ENCODE measurements at regions not wholly inside any gene's neighbourhood (a gene's known extent, or its start where the extent isn't known, plus 50 kb on each side); places are given as distances from the start of the nearest gene placed in this dataset.
"Not testable (repeated sequence)": the region's sequence is repeated elsewhere in the genome, so short reads cannot be mapped to it uniquely, and the experiment has no call there.

- H3K36me3 Mint-ChIP-seq (ENCODE audit: low read depth), result no peaks in the 10 kb centered on the region
- H3K4me3 Mint-ChIP-seq, result no peak overlapping the region
- no peaks in the 10 kb centered on the region for H3K9me3 Mint-ChIP-seq
- H3K27ac Mint-ChIP-seq, result no peak overlapping the region
- POLR2A ChIA-PET, result no interaction called here
- CTCF ChIA-PET, result interaction anchor here (1.2 kb wide), 1 partner anchor 24 kb away, joined by 3 read pairs; no protein-coding TSS in a partner anchor
- DNase-seq, result no peak
- H3K27me3 Mint-ChIP-seq, result peaks cover 8% of the 10 kb centered on the region
- no peaks in the 10 kb centered on the region for H3K4me1 Mint-ChIP-seq
These were observed 151.2 kb downstream of the UNC5CL start for GRCh38 chr6:40887792-40888340.

GRCh38 chr6:40887079-40887791 is 151.8 kb downstream of the UNC5CL start:
- no peak overlapping the region for H3K27ac Mint-ChIP-seq
- H3K4me1 Mint-ChIP-seq, result no peaks in the 10 kb centered on the region
- no peaks in the 10 kb centered on the region for H3K36me3 Mint-ChIP-seq (ENCODE audit: low read depth)
- no peak overlapping the region for H3K4me3 Mint-ChIP-seq
- H3K27me3 Mint-ChIP-seq, result peaks cover 8% of the 10 kb centered on the region
- DNase-seq, result no peak
- ChIA-PET POLR2A (no interaction called here), CTCF (interaction anchor here (1.3 kb wide), 1 partner anchor 360 kb away, joined by 3 read pairs; no protein-coding TSS in a partner anchor)
- H3K9me3 Mint-ChIP-seq, result no peaks in the 10 kb centered on the region

GRCh38 chr6:40885139-40885774 is 153.8 kb downstream of the UNC5CL start:
- Mint-ChIP-seq H3K4me3 (no peak overlapping the region), H3K4me1 (peaks cover 4% of the 10 kb centered on the region), H3K36me3 (ENCODE audit: low read depth) (no peaks in the 10 kb centered on the region), H3K27ac (no peak overlapping the region), H3K27me3 (peaks cover 11% of the 10 kb centered on the region), H3K9me3 (no peaks in the 10 kb centered on the region)
- ChIA-PET POLR2A (no interaction called here), CTCF (no interaction called here)
- no peak for DNase-seq

GRCh38 chr6:40882323-40882997 is 156.6 kb downstream of the UNC5CL start:
- Mint-ChIP-seq H3K27me3 (peaks cover 14% of the 10 kb centered on the region), H3K27ac (no peak overlapping the region), H3K36me3 (ENCODE audit: low read depth) (peaks cover 2% of the 10 kb centered on the region), H3K9me3 (peaks cover 4% of the 10 kb centered on the region), H3K4me1 (peaks cover 8% of the 10 kb centered on the region), H3K4me3 (no peak overlapping the region)
- no peak for DNase-seq
- ChIA-PET POLR2A (no interaction called here), CTCF (no interaction called here)

GRCh38 chr6:40881501-40881900 is 157.5 kb downstream of the UNC5CL start:
- peaks cover 2% of the 10 kb centered on the region for H3K36me3 Mint-ChIP-seq (ENCODE audit: low read depth)
- no peak overlapping the region for H3K27ac Mint-ChIP-seq
- CTCF ChIA-PET, result interaction anchor here (0.9 kb wide), 1 partner anchor 13 kb away, joined by 3 read pairs; no protein-coding TSS in a partner anchor
- H3K4me1 Mint-ChIP-seq, result peaks cover 8% of the 10 kb centered on the region
- H3K4me3 Mint-ChIP-seq, result no peak overlapping the region
- peaks cover 14% of the 10 kb centered on the region for H3K27me3 Mint-ChIP-seq
- POLR2A ChIA-PET, result no interaction called here
- peak; percentile 8 for DNase-seq
- peaks cover 4% of the 10 kb centered on the region for H3K9me3 Mint-ChIP-seq

GRCh38 chr6:40880906-40881305 is 158.1 kb downstream of the UNC5CL start:
- H3K9me3 Mint-ChIP-seq, result peaks cover 4% of the 10 kb centered on the region
- H3K27me3 Mint-ChIP-seq, result peaks cover 11% of the 10 kb centered on the region
- no peak overlapping the region for H3K27ac Mint-ChIP-seq
- ChIA-PET POLR2A (no interaction called here), CTCF (interaction anchor here (0.9 kb wide), 1 partner anchor 12 kb away, joined by 3 read pairs; no protein-coding TSS in a partner anchor)
- DNase-seq, result no peak
- peaks cover 2% of the 10 kb centered on the region for H3K36me3 Mint-ChIP-seq (ENCODE audit: low read depth)
- no peak overlapping the region for H3K4me3 Mint-ChIP-seq
- H3K4me1 Mint-ChIP-seq, result peaks cover 8% of the 10 kb centered on the region

- Mint-ChIP-seq H3K36me3 (ENCODE audit: low read depth) (peaks cover 2% of the 10 kb centered on the region), H3K27me3 (peaks cover 12% of the 10 kb centered on the region), H3K4me1 (peaks cover 8% of the 10 kb centered on the region), H3K9me3 (peaks cover 4% of the 10 kb centered on the region), H3K27ac (no peak overlapping the region), H3K4me3 (no peak overlapping the region)
- ChIA-PET CTCF (no interaction called here), POLR2A (no interaction called here)
- DNase-seq, result no peak
These were observed 159.9 kb downstream of the UNC5CL start for GRCh38 chr6:40879169-40879568.

- DNase-seq, result no peak
- Mint-ChIP-seq H3K9me3 (peaks cover 4% of the 10 kb centered on the region), H3K4me3 (no peak overlapping the region), H3K4me1 (peaks cover 8% of the 10 kb centered on the region), H3K36me3 (ENCODE audit: low read depth) (peaks cover 2% of the 10 kb centered on the region), H3K27ac (no peak overlapping the region), H3K27me3 (peaks cover 12% of the 10 kb centered on the region)
- CTCF ChIA-PET, result no interaction called here
- POLR2A ChIA-PET, result no interaction called here
These were observed 161.7 kb downstream of the UNC5CL start for GRCh38 chr6:40877362-40877761.

- Mint-ChIP-seq H3K9me3 (peaks cover 4% of the 10 kb centered on the region), H3K27me3 (peaks cover 12% of the 10 kb centered on the region), H3K4me1 (peaks cover 4% of the 10 kb centered on the region), H3K27ac (no peak overlapping the region), H3K4me3 (no peak overlapping the region), H3K36me3 (ENCODE audit: low read depth) (peaks cover 2% of the 10 kb centered on the region)
- DNase-seq, result no peak
- ChIA-PET CTCF (no interaction called here), POLR2A (no interaction called here)
These were observed 162.7 kb downstream of the UNC5CL start for GRCh38 chr6:40876336-40876735.

GRCh38 chr6:40874495-40874894 is 164.5 kb downstream of the UNC5CL start:
- DNase-seq, result no peak
- ChIA-PET CTCF (no interaction called here), POLR2A (no interaction called here)
- Mint-ChIP-seq H3K36me3 (ENCODE audit: low read depth) (peaks cover 2% of the 10 kb centered on the region), H3K9me3 (peaks cover 4% of the 10 kb centered on the region), H3K27ac (no peak overlapping the region), H3K4me1 (peaks cover 3% of the 10 kb centered on the region), H3K4me3 (no peak overlapping the region), H3K27me3 (peaks cover 9% of the 10 kb centered on the region)

- H3K27ac Mint-ChIP-seq, result no peak overlapping the region
- no peaks in the 10 kb centered on the region for H3K36me3 Mint-ChIP-seq (ENCODE audit: low read depth)
- DNase-seq, result no peak
- ChIA-PET CTCF (no interaction called here), POLR2A (no interaction called here)
- H3K9me3 Mint-ChIP-seq, result no peaks in the 10 kb centered on the region
- H3K4me3 Mint-ChIP-seq, result no peak overlapping the region
- H3K27me3 Mint-ChIP-seq, result peaks cover 6% of the 10 kb centered on the region
- H3K4me1 Mint-ChIP-seq, result no peaks in the 10 kb centered on the region
These were observed 167.6 kb downstream of the UNC5CL start for GRCh38 chr6:40871424-40871823.

- H3K36me3 Mint-ChIP-seq (ENCODE audit: low read depth); H3K27me3 Mint-ChIP-seq; POLR2A ChIA-PET; H3K27ac Mint-ChIP-seq; H3K4me3 Mint-ChIP-seq; H3K9me3 Mint-ChIP-seq; H3K4me1 Mint-ChIP-seq; DNase-seq: not testable (repeated sequence)
- CTCF ChIA-PET, result interaction anchor here (0.7 kb wide), 1 partner anchor 13 kb away, joined by 3 read pairs; no protein-coding TSS in a partner anchor
These were observed 170.7 kb downstream of the UNC5CL start for GRCh38 chr6:40868089-40868865.
